ENCODE measurements at regions not wholly inside any gene's neighbourhood (a gene's known extent, or its start where the extent isn't known, plus 50 kb on each side); places are given as distances from the start of the nearest gene placed in this dataset.

DNA sequence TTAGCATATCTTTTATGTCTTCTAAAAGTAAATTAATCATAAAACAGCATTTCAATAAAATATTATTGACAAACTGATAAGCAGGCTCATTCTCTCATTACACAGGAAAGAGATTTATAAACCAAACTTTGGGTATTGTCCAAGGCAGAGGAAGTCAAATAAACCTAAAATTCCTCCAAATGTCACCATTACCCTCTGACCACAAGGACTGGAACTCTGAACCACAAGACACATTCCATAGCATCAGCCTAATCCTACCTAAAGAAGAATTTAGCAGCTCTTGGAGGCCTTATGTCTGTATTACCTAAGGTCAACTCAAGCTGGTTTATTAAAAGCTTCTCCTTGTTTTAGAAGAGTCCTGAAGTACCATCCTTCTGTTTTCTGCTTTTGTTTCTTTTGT lies 82.4 kb upstream of the SLC13A1 start:
- TF ChIP-seq EZH2 (IDR thresholded peaks at IDR 0.05; ENCODE audit: borderline replicate concordance, low read length): no peak
- TF ChIP-seq, protein P1, sequence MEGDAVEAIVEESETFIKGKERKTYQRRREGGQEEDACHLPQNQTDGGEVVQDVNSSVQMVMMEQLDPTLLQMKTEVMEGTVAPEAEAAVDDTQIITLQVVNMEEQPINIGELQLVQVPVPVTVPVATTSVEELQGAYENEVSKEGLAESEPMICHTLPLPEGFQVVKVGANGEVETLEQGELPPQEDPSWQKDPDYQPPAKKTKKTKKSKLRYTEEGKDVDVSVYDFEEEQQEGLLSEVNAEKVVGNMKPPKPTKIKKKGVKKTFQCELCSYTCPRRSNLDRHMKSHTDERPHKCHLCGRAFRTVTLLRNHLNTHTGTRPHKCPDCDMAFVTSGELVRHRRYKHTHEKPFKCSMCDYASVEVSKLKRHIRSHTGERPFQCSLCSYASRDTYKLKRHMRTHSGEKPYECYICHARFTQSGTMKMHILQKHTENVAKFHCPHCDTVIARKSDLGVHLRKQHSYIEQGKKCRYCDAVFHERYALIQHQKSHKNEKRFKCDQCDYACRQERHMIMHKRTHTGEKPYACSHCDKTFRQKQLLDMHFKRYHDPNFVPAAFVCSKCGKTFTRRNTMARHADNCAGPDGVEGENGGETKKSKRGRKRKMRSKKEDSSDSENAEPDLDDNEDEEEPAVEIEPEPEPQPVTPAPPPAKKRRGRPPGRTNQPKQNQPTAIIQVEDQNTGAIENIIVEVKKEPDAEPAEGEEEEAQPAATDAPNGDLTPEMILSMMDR (conservative IDR thresholded peaks at IDR 0.05 in 1 of 2, IDR thresholded peaks at IDR 0.05 in 1 of 2; ENCODE audit: extremely low read depth in 1 of 2, insufficient read depth in 1 of 2, low read depth in 1 of 2, low read length in 2 of 2): no peak
